Spleen (tissue), 11 donors: ENCODE measurements at regions not wholly inside any gene's neighbourhood (a gene's known extent, or its start where the extent isn't known, plus 50 kb on each side); places are given as distances from the start of the nearest gene placed in this dataset.

Experiments used
- DNase-seq: peaks from one replicate; pipeline ENCODE4 v3.0.0-alpha.2; 2020
- H3K27ac ChIP-seq, 8 donors: fragments of 200-600 bp; sonication (generic) in 7 of 8; 1 replicate in 4 of 8; 2 replicates in 4 of 8; pipeline versions ENCODE4 v1.5.0 to v1.8.0; 2016 to 2021; ENCODE audit warnings: inconsistent platforms in 4 of 8, mild to moderate bottlenecking in 4 of 8, moderate library complexity in 1 of 8
- H3K27me3 ChIP-seq, 7 donors: fragments of 200-600 bp; sonication (generic) in 6 of 7; replicated peaks in 1 of 7; 1 replicate in 4 of 7; 2 replicates in 3 of 7; pipeline versions ENCODE4 v1.5.0 to v1.8.0; 2016 to 2021; ENCODE audit warnings: inconsistent platforms in 3 of 7, mild to moderate bottlenecking in 1 of 7
- H3K36me3 ChIP-seq, 6 donors: fragments of 200-600 bp; sonication (generic) in 5 of 6; 1 replicate in 4 of 6; 2 replicates in 2 of 6; pipeline versions ENCODE4 v1.5.0 to v1.8.0; 2016 to 2021; ENCODE audit warnings: inconsistent platforms in 2 of 6
- H3K4me1 ChIP-seq, 6 donors: fragments of 200-600 bp; sonication (generic) in 5 of 6; 1 replicate in 3 of 6; 2 replicates in 3 of 6; pipeline versions ENCODE4 v1.5.0 to v1.8.0; 2016 to 2021; ENCODE audit warnings: inconsistent platforms in 3 of 6
- H3K4me3 ChIP-seq, 8 donors: fragments of 200-600 bp; sonication (generic) in 7 of 8; 1 replicate in 4 of 8; 2 replicates in 4 of 8; pipeline versions ENCODE4 v1.5.0 to v1.8.0; 2016 to 2021; ENCODE audit warnings: inconsistent platforms in 4 of 8, mild to moderate bottlenecking in 4 of 8, moderate library complexity in 2 of 8
- H3K9me3 ChIP-seq, 8 donors: fragments of 200-600 bp; sonication (generic) in 7 of 8; 1 replicate in 4 of 8; 2 replicates in 4 of 8; pipeline versions ENCODE4 v1.5.0 to v1.8.0; 2016 to 2021; ENCODE audit warnings: inconsistent platforms in 4 of 8
- CTCF ChIP-seq, 11 experiments: fragments of 200-600 bp in 7 of 11; fragments of 450-650 bp in 4 of 11; sonication (generic) in 4 of 11; IDR thresholded peaks in 8 of 11; conservative IDR thresholded peaks in 3 of 11; 1 replicate in 7 of 11; 2 replicates in 4 of 11; pipeline versions ENCODE4 v1.4.0 to v1.8.0; 2016 to 2021; ENCODE audit warnings: antibody characterized with exemption in 11 of 11, inconsistent platforms in 4 of 11, mild to moderate bottlenecking in 1 of 11
- POLR2A ChIP-seq, 3 donors: fragments of 450-650 bp; IDR thresholded peaks; one replicate each; pipeline ENCODE4 v1.5.1; 2017; ENCODE audit warnings: antibody characterized with exemption in 3 of 3, mild to moderate bottlenecking in 1 of 3
- POLR2AphosphoS5 ChIP-seq, 3 donors: sonication (generic); formaldehyde crosslinking; IDR thresholded peaks; one replicate each; pipeline ENCODE4 v1.5.1; 2017; ENCODE audit warnings: antibody characterized with exemption in 3 of 3
- WGBS, 5 donors: extraction: QIAGEN DNeasy Blood & Tissue Kit in 3 of 5; methylation state at CpG; one replicate each; pipeline versions ENCODE4 v1.1.5 to v1.1.7; 2013 to 2018; 5-methylcytosine and 5-hydroxymethylcytosine counted together
- intact Hi-C: fragments of 100-400 bp; cut with DNase I; formaldehyde crosslinking; loops from one replicate; pipeline ENCODE4 v1.15.0; 2023; ENCODE audit warnings: low total_unique reads
- donor health status: healthy with polysubstance abuse.
- donor health status: DM: no; HTN: no; CAD: no; lungs with moderate emphysema.
- donor health status: DM: no; HTN: no; CAD: no.
- donor health status: Bipolar disorder and iron deficiency.
- donor health status: healthy.
- donor health status: DM: no; HTN: no; CAD: no.
- donor health status: DM: yes; HTN: yes; CAD: no.

GRCh38 chr5:107295914-107296313 is 374.8 kb downstream of the EFNA5 start:
- intact Hi-C loops = no loop called here
- WGBS, 5 donors = 75 to 90% (median 80%) methylated on average over 2 of the region's 2 CpGs

GRCh38 chr5:107294669-107295068 is 376.1 kb downstream of the EFNA5 start:
- TF ChIP-seq POLR2A (IDR thresholded peaks at IDR 0.05) (no peak), POLR2AphosphoS5 (IDR thresholded peaks at IDR 0.05) (no peak), CTCF (IDR thresholded peaks at IDR 0.05 in 8 of 11, conservative IDR thresholded peaks at IDR 0.05 in 3 of 11) (no peak)

More at GRCh38 chr5:107295914-107296313, 374.8 kb downstream of the EFNA5 start:
- no peak overlapping the region for H3K27ac ChIP-seq
- H3K36me3 ChIP-seq = no peaks in the 10 kb centered on the region
- H3K4me1 ChIP-seq = peaks cover 5 to 27% (median 13%) of the 10 kb centered on the region in 6 donors
- no peak overlapping the region for H3K4me3 ChIP-seq
- TF ChIP-seq POLR2AphosphoS5 (IDR thresholded peaks at IDR 0.05) (no peak), POLR2A (IDR thresholded peaks at IDR 0.05) (no peak), CTCF (IDR thresholded peaks at IDR 0.05 in 8 of 11, conservative IDR thresholded peaks at IDR 0.05 in 3 of 11) (no peak)
- H3K27me3 ChIP-seq = no peaks in the 10 kb centered on the region
- no peak for DNase-seq
- no peaks in the 10 kb centered on the region for H3K9me3 ChIP-seq

GRCh38 chr5:107294211-107294550 is 376.6 kb downstream of the EFNA5 start:
- no peak for TF ChIP-seq POLR2AphosphoS5 (IDR thresholded peaks at IDR 0.05)
- TF ChIP-seq CTCF (IDR thresholded peaks at IDR 0.05 in 8 of 11, conservative IDR thresholded peaks at IDR 0.05 in 3 of 11) = no peak
- no peak for TF ChIP-seq POLR2A (IDR thresholded peaks at IDR 0.05)
- no peak for DNase-seq
- Histone ChIP-seq H3K27me3 (no peaks in the 10 kb centered on the region), H3K36me3 (no peaks in the 10 kb centered on the region), H3K27ac (peak overlapping the region in 2 of 8 donors; percentile 10 to 36), H3K4me1 (peaks cover 5 to 27% (median 13%) of the 10 kb centered on the region in 6 donors), H3K9me3 (no peaks in the 10 kb centered on the region), H3K4me3 (no peak overlapping the region)
- intact Hi-C loops = no loop called here

More at GRCh38 chr5:107294669-107295068, 376.1 kb downstream of the EFNA5 start:
- Histone ChIP-seq H3K27ac (peak overlapping the region in 2 of 8 donors; percentile 10 to 36), H3K36me3 (no peaks in the 10 kb centered on the region), H3K9me3 (no peaks in the 10 kb centered on the region), H3K27me3 (no peaks in the 10 kb centered on the region), H3K4me3 (no peak overlapping the region), H3K4me1 (peaks cover 5 to 27% (median 13%) of the 10 kb centered on the region in 6 donors)
- no peak for DNase-seq
- intact Hi-C loops = no loop called here
- WGBS, 5 donors = 54 to 83% (median 63%) methylated on average over 1 of the region's 1 CpG

- H3K27me3 ChIP-seq = no peaks in the 10 kb centered on the region
- H3K4me1 ChIP-seq = peaks cover 5 to 27% (median 13%) of the 10 kb centered on the region in 6 donors
- TF ChIP-seq POLR2A (IDR thresholded peaks at IDR 0.05) = no peak
- TF ChIP-seq POLR2AphosphoS5 (IDR thresholded peaks at IDR 0.05) = no peak
- no peaks in the 10 kb centered on the region for H3K36me3 ChIP-seq
- intact Hi-C loops = no loop called here
- H3K9me3 ChIP-seq = no peaks in the 10 kb centered on the region
- no peak for DNase-seq
- H3K27ac ChIP-seq = peak overlapping the region in 1 of 8 donors; percentile 36
- no peak overlapping the region for H3K4me3 ChIP-seq
- 50 to 62% (median 53%) methylated on average over 8 of the region's 8 CpGs for WGBS, 5 donors
Measured at GRCh38 chr5:107293541-107294210, 377.1 kb downstream of the EFNA5 start.
